BE2C (cell line): ENCODE measurements at regions not wholly inside any gene's neighbourhood (a gene's known extent, or its start where the extent isn't known, plus 50 kb on each side); places are given as distances from the start of the nearest gene placed in this dataset.

Source experiments
- DNase-seq: peaks from one replicate; pipeline ENCODE4 v3.0.0-alpha.2; 2020
- H3K27me3 ChIP-seq: fragments of 250-450 bp; sonication (Bioruptor Pico); 2 replicates; pipeline ENCODE4 v1.5.1; 2020; ENCODE audit warnings: mild to moderate bottlenecking
- H3K36me3 ChIP-seq: fragments of 250-450 bp; sonication (Bioruptor Pico); 2 replicates; pipeline ENCODE4 v1.5.1; 2020; ENCODE audit warnings: mild to moderate bottlenecking
- H3K4me1 ChIP-seq: fragments of 250-450 bp; sonication (Bioruptor Pico); 2 replicates; pipeline ENCODE4 v1.5.1; 2020
- H3K4me3 ChIP-seq: 2 replicates; pipeline ENCODE4 v1.5.1; 2011; ENCODE audit warnings: low read depth, low read length
- H3K9me3 ChIP-seq: fragments of 250-450 bp; sonication (Bioruptor Pico); 2 replicates; pipeline ENCODE4 v1.5.1; 2020
- CTCF ChIP-seq: IDR thresholded peaks from 2 replicates; pipeline ENCODE4 v1.5.1; 2012; ENCODE audit warnings: mild to moderate bottlenecking, low read depth, low read length

GRCh38 chr15:67922971-67923945, 83.4 kb upstream of the RNU6-1 start:
- Histone ChIP-seq H3K36me3 (no peaks in the 10 kb centered on the region), H3K4me3 (no peak overlapping the region), H3K27me3 (no peaks in the 10 kb centered on the region), H3K9me3 (no peaks in the 10 kb centered on the region), H3K4me1 (no peaks in the 10 kb centered on the region)
- TF ChIP-seq CTCF, result no peak
- DNase-seq, result no peak

DNA sequence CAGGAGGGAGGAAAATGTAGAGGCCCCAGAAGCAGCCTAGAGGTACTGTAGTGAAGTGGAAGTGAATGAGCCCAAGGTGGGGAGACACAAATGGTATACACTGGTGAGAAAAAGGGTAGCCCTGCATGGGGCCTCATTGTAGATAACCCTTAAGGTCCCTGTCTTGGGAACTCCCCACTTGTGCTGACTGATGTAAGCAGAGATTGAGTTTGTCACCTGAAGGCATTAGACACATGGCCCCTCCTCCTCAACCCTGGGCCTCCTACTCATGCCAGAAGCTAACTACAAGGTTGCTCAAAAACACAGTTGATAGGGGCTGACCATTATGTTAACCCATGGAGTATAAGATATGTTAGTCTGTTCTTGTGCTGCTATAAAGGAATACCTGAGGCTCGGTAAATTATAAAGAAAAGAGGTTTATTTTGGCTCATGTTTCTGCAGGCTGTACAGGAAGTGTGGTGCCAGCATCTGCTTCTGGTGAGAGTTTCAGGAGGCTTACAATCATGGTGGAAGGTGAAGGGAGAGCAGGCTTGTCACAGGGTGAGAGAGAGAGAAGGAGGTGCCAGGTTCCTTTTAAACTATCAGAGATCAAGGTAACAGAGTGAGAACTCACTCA, 84.6 kb upstream of the RNU6-1 start:
- no peaks in the 10 kb centered on the region for H3K36me3 ChIP-seq
- no peaks in the 10 kb centered on the region for H3K27me3 ChIP-seq
- no peak overlapping the region for H3K4me3 ChIP-seq
- H3K9me3 ChIP-seq, result no peaks in the 10 kb centered on the region
- DNase-seq, result no peak
- H3K4me1 ChIP-seq, result no peaks in the 10 kb centered on the region
- no peak for TF ChIP-seq CTCF

GRCh38 chr15:67925182-67925581, 85.3 kb upstream of the RNU6-1 start:
- H3K27me3 ChIP-seq, result no peaks in the 10 kb centered on the region
- no peaks in the 10 kb centered on the region for H3K36me3 ChIP-seq
- TF ChIP-seq CTCF, result no peak
- no peak for DNase-seq
- H3K4me3 ChIP-seq, result no peak overlapping the region
- H3K4me1 ChIP-seq, result no peaks in the 10 kb centered on the region
- no peaks in the 10 kb centered on the region for H3K9me3 ChIP-seq

DNA sequence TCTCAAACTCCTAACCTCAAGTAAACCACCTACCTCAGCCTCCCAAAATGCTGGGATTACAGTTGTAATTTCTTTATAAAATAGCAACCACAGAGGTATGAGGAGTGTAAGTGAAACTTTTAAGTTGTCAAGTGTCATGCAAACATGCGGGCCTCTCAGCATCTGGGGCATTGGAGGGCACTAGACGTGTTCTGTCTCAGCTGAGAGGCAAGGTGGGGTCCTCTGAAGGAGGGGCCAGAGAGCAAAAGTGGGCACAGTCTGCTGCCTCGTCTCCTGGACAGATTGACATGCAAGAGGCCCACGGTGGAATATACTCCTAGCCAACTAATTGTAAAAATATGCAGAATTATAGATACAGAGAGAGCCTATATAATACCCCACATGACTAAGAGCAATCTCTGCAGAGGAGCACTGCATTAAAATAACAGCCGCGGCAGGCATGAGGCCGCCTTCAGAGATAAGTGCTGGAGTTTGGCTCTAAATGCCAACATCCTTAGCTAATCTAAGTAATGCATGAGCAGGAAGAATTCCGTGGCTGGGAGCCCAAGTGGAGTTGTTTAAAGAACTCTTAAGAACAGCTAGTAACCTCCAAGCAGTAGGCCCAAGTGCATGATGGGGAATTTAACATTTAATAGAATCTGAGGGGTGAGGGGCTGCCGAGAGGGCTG, 87.8 kb upstream of the RNU6-1 start:
- no peaks in the 10 kb centered on the region for H3K4me1 ChIP-seq
- no peak for TF ChIP-seq CTCF
- DNase-seq, result no peak
- no peaks in the 10 kb centered on the region for H3K27me3 ChIP-seq
- H3K9me3 ChIP-seq, result no peaks in the 10 kb centered on the region
- no peak overlapping the region for H3K4me3 ChIP-seq
- no peaks in the 10 kb centered on the region for H3K36me3 ChIP-seq

GRCh38 chr15:67928666-67929065, 88.8 kb upstream of the RNU6-1 start:
- H3K36me3 ChIP-seq, result no peaks in the 10 kb centered on the region
- TF ChIP-seq CTCF, result no peak
- no peaks in the 10 kb centered on the region for H3K27me3 ChIP-seq
- H3K4me1 ChIP-seq, result no peaks in the 10 kb centered on the region
- no peak overlapping the region for H3K4me3 ChIP-seq
- DNase-seq, result no peak
- H3K9me3 ChIP-seq, result no peaks in the 10 kb centered on the region
